Thoracic aorta (tissue), 2 donors: ENCODE measurements at regions not wholly inside any gene's neighbourhood (a gene's known extent, or its start where the extent isn't known, plus 50 kb on each side); places are given as distances from the start of the nearest gene placed in this dataset.

ENCODE experiments used
- ATAC-seq: fragments of 150-250 bp; one replicate; pipeline ENCODE4 v1.8.0; 2017; ENCODE audit warnings: low read depth; ENCODE audit not compliant: insufficient number of reproducible peaks, low FRiP score
- DNase-seq: peaks from one replicate; pipeline ENCODE4 v3.0.0-alpha.2; 2020; ENCODE audit warnings: low spot score
- H3K27ac ChIP-seq, 2 donors: fragments of 200-600 bp; sonication (generic); 1 replicate in 1 of 2; 2 replicates in 1 of 2; pipeline ENCODE4 v1.5.1; 2016; ENCODE audit warnings: mild to moderate bottlenecking in 2 of 2, moderate library complexity in 2 of 2
- H3K27me3 ChIP-seq: fragments of 200-600 bp; sonication (generic); replicated peaks from 2 replicates; pipeline ENCODE4 v1.6.0; 2016; ENCODE audit warnings: mild to moderate bottlenecking; ENCODE audit not compliant: insufficient read depth
- H3K36me3 ChIP-seq: fragments of 200-600 bp; sonication (generic); one replicate; pipeline ENCODE4 v1.5.1; 2016
- H3K4me1 ChIP-seq, 2 donors: fragments of 200-600 bp; sonication (generic); 1 replicate in 1 of 2; 2 replicates in 1 of 2; pipeline versions ENCODE4 v1.5.1 to v1.6.0; 2016; ENCODE audit warnings: low read depth in 2 of 2, mild to moderate bottlenecking in 1 of 2; ENCODE audit not compliant: control insufficient read depth in 1 of 2
- H3K4me3 ChIP-seq: fragments of 200-600 bp; sonication (generic); 2 replicates; pipeline ENCODE4 v1.5.1; 2016; ENCODE audit warnings: mild to moderate bottlenecking
- H3K9me3 ChIP-seq: fragments of 200-600 bp; sonication (generic); 2 replicates; pipeline ENCODE4 v1.5.1; 2016
- CTCF ChIP-seq: fragments of 200-600 bp; sonication (generic); IDR thresholded peaks from one replicate; pipeline ENCODE4 v1.5.1; 2019; ENCODE audit warnings: antibody characterized with exemption

DNA sequence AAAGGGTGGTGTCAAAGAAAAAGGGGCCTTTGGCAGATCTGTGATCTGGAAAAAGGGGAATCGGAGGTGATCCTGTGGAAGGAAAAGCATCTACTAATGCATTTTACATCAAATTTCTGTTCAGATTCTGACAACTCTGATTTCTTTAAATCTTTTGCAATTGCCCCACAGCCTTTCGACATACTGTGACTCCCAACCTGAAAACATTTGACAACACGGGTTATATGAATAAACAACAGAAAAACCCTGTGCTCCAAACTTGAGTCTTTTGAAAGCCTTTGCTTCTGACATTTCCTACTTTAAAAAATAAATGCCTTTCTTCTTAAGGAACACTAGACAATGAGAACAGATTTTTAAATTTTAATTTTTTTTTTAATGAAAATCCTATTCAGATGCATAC lies 231.9 kb upstream of the HMGA2 start:
- no peaks in the 10 kb centered on the region for H3K4me1 ChIP-seq
- no peak overlapping the region for H3K27ac ChIP-seq
- H3K9me3 ChIP-seq: no peaks in the 10 kb centered on the region
- no peak for TF ChIP-seq CTCF
- H3K27me3 ChIP-seq: no peaks in the 10 kb centered on the region
- no peak overlapping the region for H3K4me3 ChIP-seq
- no peaks in the 10 kb centered on the region for H3K36me3 ChIP-seq
- DNase-seq (no peak), ATAC-seq (no peak)

DNA sequence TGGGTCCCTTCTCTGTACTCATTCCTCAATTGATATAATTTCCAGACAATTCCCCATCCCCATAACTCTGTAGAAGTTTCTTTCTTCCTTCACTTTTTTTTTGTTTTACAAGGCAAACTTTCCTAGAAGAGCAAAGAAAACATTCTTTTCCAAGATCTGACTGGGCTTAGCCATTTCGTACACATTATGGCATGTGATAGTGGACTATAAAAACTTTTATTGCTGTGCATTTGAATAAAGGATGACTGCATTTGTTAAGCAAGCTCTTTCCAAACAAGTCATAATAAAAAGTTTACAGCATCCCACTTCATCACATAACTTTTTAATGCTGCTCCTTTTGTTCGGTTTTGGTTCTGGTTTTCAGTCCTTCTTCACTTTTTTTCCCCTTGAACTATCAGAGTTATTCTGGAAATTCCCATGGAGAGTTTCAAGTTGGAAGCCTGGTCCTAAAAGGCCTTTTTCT lies 231.0 kb upstream of the HMGA2 start:
- no peaks in the 10 kb centered on the region for H3K27me3 ChIP-seq
- no peak overlapping the region for H3K4me3 ChIP-seq
- no peaks in the 10 kb centered on the region for H3K36me3 ChIP-seq
- H3K27ac ChIP-seq: no peak overlapping the region
- H3K4me1 ChIP-seq: no peaks in the 10 kb centered on the region
- no peak for TF ChIP-seq CTCF
- H3K9me3 ChIP-seq: no peaks in the 10 kb centered on the region
- ATAC-seq (no peak), DNase-seq (no peak)

DNA sequence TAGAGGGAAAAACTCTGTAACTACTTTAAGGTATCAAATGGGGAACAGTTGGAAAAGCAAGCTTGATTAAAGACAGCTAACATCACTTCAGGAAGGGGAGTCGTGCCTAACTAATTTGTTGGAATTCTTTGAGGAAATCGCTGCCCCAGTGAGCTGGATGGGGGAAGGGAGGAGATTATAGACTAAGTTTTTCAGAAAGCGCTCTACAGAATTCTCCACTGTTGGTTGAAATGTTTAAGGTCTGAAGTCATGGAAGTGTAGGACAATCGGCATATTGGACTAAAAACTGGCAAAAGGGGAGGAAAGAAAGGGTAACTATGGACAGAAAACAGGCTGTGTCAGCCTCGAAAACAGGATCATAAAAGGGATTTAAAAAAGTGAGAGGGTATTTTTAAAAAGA lies 229.9 kb upstream of the HMGA2 start:
- DNase-seq: no peak
- H3K27ac ChIP-seq: no peak overlapping the region
- no peaks in the 10 kb centered on the region for H3K36me3 ChIP-seq
- H3K9me3 ChIP-seq: no peaks in the 10 kb centered on the region
- H3K27me3 ChIP-seq: no peaks in the 10 kb centered on the region
- no peak overlapping the region for H3K4me3 ChIP-seq
- no peak for TF ChIP-seq CTCF
- no peak for ATAC-seq
- H3K4me1 ChIP-seq: no peaks in the 10 kb centered on the region

DNA sequence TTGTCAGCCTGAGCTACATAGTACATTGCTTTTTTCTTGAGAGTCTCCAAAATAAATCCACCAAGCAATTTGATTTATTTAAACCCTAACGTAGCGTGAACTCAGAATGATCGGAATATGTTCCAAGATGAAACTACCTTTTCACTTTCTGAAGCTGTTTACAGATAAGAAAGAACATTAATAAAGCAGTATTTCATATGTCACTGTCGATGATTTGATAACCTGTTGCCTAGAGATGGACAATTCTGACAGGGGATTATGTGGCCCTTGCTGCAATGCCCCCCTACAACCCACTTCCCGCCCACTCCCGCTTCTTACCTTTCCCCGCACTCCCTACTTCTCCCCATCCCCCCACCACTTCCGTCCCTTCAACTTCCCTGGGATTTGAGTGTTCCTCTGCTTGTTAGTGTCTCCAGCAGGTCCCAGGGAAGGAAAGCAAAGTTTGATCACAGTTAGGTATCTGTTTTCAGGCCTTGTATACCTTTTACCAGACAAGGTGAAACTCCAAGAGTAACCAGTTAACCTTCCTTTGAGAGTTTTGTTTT lies 229.2 kb upstream of the HMGA2 start:
- no peak for ATAC-seq
- no peak for DNase-seq
- Histone ChIP-seq H3K36me3 (no peaks in the 10 kb centered on the region), H3K4me3 (no peak overlapping the region), H3K9me3 (no peaks in the 10 kb centered on the region), H3K27me3 (no peaks in the 10 kb centered on the region), H3K4me1 (no peaks in the 10 kb centered on the region), H3K27ac (no peak overlapping the region)
- TF ChIP-seq CTCF: no peak

DNA sequence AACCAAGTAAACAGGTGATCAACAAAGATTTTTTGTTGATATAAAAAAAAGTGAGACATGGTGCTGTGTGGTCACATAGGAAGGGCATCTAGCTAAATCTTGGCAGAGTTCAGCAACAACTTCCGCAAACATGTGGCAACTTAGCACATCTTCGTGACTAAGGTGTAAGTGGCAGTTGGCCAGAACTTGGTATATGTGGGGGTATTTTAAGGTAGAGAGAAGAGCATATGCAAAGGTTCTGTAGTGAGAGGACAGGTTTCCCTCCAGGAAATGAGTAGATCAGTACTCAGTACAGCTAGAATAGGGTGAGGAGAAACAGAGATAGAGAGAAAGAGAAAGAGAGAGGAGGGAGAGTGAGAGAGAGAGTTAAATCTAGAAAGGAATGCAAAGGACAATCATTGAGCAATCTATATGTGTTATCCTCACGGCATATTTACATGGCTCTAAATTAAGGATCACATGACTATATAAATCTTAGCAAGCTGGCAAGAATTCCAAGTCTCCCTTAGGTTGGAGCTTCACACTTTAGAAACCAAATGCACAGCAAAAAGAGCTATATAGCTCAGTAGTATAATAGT lies 227.7 kb upstream of the HMGA2 start:
- H3K27me3 ChIP-seq: no peaks in the 10 kb centered on the region
- no peaks in the 10 kb centered on the region for H3K9me3 ChIP-seq
- no peaks in the 10 kb centered on the region for H3K4me1 ChIP-seq
- H3K27ac ChIP-seq: no peak overlapping the region
- DNase-seq (no peak), ATAC-seq (no peak)
- no peaks in the 10 kb centered on the region for H3K36me3 ChIP-seq
- H3K4me3 ChIP-seq: no peak overlapping the region
- TF ChIP-seq CTCF: no peak
